GM19324 (cell line): ENCODE measurements at regions not wholly inside any gene's neighbourhood (a gene's known extent, or its start where the extent isn't known, plus 50 kb on each side); places are given as distances from the start of the nearest gene placed in this dataset.

Source experiments
- ATAC-seq: cut with Tn5 transposase; IDR thresholded peaks from one replicate; pipeline ENCODE4 v1.9.1; 2021; ENCODE audit warnings: mild to moderate bottlenecking, moderate library complexity; ENCODE audit not compliant: unreplicated experiment, low FRiP score

DNA sequence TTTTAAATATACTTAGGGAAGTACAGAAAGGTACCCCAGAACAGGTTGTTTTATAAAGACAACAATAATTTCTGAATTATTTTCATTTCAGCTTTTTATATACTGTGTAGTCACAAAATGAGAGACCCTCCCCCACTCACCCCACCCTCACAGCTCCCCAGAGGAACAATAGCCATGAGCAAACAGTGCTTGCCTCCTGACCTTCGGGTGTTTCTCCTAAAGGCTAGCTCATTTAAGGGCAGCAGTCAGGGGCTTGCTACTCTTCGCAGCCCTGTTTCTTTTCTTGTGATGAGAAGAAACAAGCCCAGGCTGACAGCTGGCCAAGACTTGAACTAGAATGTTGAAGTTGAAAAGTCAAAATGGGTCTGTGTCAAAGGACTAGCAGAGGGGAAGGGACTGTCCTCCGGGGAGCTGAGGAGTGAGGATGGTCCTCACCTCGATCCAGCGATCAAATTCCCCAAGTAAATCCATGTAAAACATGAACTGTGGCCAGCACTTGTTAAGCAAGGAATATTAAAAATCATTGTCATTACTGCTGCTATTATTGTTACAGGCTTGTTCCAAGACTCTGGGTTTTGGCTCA lies 133.8 kb upstream of the ARHGAP5 start:
- no peak for ATAC-seq

DNA sequence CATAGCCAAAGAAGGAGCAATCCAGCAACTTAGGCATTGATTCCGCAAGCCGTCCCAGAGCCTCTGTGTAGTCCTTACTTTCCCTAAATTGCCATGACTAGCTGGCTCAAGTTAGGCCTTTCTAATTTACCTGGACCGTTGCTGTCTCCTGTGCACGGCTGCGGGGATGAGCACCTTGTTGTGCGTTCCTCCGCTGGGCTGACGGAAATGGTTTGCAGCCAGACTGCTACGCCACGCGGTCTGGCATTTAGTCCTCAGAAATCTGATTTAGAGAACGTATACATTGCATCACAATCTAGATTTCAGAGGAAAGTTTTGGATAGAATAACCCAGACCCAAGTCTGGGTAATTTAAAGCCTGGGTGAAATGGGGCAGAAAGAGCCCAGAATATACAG lies 133.2 kb upstream of the ARHGAP5 start:
- no peak for ATAC-seq

DNA sequence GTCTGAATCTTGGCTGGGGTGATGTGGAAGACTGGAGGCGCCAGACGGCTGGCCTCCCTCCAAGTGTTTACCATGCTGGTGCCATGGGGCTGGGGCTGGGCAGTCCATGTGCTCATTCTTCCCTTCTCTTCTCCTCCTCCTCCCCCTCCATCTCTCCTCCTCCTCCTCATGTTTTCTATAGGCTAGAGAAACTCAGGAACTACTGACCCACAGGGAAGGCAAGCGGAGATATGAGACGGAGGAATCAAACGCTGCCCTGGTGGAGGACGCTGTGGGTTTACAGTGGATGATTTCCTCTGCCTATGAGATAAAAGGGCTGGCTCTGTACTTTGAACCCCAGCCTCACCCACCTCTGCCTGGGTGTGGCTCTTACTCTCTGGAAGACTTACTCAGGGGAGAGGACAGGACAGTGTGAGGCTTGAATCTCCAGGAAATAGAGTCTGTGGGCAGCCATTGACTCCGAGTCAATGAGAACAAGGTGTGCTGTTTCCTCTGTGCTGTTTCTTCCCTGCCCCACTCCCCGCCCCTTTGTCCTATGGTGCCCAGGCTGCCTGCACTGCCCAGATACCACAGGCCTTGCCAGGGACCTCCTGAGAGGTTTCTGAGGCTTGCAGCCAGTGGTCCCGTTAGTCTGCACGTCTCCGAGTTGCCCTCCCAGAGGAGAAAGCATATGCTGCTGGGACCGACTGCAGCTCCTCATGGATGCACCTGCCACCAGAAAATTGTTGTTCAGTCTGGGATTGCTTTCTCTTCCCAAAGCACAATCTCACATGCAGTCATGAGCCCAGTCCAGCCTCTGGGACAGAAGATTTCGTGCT lies 132.6 kb upstream of the ARHGAP5 start:
- ATAC-seq, result peak; percentile 6

DNA sequence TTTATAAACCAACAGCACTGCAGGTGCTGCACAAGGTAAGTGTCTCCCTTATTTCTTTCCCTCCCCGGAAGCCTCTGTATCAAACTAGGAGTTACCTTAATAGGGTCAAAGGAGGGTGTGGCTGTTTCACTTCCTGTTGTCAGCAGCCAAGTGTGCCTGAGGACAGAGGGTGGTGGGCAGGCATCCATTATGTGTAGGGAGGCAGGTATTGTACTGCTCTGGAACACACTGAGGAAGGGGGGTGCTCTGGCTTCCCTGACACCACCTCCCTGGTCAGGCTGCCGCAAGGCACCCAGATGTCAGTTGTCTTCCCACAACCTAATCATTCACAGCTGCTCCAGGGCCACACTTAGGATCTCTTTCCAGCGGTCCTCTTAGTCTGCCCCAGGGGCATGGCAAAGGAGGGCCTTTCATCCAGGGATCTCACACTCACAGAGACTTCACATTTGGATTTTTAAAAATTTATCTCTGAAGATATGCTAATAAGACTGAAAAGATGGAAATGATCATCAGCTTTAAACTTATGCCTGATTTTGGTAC lies 132.0 kb upstream of the ARHGAP5 start:
- ATAC-seq, result peak; percentile 73

DNA sequence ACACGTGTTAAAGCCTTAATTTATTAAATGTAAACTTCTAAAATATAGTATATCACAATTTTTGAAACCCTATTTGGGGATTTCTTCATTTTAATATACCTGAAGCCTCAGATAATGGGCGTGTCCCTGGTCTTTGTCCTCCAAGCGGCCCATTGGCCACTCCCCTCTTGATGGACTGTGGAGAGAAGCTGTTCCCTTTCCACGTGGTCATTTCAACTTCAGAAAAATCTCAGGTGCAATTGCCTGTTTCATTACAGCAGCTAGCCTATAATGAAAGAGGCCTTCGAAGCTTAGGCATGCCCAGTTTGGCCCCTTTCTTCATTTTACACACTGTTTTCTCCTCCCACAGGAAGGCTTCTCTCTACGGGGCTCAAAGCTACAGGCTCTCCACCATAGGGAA lies 131.4 kb upstream of the ARHGAP5 start:
- no peak for ATAC-seq

DNA sequence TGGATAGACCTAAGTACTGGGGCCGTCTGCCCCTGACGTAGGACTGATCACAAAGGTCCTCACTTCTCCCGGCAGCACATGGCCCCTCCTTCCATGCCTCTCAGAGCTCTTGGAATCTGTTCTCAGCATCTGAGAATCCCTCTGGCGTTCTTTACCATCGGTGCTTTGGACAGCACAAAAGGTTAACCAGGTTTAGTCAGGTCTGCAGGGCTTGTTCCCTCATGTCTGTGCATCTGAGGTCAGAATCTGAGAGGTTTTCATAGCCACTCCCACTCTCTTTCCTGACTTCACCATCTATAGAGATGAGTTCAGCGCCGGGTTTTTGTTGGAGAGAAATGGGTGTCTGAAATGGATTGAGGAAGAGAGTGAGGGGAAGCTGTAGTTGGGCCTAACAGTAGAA lies 130.0 kb upstream of the ARHGAP5 start:
- ATAC-seq, result no peak

DNA sequence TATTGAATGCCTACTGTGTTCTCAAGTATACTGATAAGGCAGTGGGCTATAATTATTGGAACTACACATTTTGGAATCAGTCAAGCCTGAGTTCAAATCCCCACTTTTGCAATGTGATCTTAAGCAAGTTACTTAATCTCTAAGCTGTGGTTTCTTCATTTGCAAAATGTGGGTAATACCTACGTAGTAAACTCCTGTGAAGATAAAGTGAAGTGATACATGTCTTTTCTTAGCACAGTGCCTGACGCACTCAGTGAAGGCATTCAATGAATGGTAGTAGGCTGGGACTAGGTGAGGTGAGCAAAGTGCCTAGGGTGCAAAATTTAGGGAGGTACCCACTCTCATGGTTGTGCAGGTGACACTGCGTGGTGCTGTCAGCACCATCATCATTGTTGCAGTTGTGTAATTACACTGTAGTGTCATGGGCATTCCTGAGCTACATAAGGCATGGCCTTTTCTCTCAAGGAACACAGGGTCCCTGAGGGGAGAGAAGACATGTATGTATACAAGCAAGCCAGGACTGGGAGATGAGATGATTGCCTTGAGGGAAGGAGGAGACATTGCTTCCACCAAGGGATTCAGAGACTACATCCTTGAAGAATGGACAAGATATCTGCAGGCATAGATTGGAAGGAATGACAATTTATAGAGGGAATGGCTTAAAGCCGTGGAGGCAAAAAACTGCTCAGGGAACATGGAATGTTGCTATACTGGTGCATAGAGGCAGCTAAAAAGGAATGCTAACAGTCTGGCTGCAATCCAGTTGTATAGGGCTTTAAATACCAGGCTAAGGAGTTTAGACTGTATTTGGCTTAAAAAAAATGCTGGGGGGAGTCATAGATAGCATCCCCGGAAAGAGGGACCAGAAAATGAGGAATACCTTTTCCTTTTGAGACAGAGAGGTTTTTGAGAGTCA lies 129.2 kb upstream of the ARHGAP5 start:
- no peak for ATAC-seq

DNA sequence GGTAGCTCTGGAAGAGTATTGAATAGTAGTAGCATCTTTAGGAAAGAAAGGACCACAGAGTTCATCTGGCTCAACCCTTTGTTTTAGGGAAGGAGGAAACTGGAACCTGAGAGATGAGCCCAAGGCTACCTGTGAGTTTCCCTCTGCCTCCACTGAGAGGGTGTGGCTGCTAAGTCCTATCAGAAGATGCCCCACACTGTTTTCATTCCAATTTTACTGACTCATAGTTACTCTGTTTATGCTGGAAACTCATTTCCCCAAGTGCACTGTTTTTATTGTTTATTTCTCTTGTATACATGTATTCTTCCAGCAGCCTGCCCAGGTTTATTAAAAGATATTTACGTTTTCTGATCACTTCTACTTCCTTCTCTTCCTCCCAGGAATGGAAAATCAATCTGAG lies 127.4 kb upstream of the ARHGAP5 start:
- ATAC-seq, result no peak

DNA sequence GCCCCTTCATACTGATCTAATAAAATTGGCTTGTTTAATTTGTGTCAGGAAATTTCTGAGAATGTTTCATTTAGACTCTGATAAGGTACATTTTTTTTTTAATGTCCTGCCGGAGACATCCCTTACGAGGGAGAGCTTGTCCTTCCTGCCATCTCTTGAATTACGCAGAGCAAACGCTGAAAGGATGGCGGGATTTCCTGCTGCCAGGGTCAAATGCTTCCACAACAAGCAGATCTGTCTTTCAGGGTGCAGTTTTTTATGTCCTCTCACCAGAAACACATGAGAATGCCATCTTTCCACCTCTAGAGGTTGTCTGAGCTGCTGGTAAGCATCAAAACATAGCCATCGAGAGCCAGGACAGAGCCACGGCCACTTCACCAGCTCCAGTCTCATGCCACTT lies 126.8 kb upstream of the ARHGAP5 start:
- no peak for ATAC-seq

DNA sequence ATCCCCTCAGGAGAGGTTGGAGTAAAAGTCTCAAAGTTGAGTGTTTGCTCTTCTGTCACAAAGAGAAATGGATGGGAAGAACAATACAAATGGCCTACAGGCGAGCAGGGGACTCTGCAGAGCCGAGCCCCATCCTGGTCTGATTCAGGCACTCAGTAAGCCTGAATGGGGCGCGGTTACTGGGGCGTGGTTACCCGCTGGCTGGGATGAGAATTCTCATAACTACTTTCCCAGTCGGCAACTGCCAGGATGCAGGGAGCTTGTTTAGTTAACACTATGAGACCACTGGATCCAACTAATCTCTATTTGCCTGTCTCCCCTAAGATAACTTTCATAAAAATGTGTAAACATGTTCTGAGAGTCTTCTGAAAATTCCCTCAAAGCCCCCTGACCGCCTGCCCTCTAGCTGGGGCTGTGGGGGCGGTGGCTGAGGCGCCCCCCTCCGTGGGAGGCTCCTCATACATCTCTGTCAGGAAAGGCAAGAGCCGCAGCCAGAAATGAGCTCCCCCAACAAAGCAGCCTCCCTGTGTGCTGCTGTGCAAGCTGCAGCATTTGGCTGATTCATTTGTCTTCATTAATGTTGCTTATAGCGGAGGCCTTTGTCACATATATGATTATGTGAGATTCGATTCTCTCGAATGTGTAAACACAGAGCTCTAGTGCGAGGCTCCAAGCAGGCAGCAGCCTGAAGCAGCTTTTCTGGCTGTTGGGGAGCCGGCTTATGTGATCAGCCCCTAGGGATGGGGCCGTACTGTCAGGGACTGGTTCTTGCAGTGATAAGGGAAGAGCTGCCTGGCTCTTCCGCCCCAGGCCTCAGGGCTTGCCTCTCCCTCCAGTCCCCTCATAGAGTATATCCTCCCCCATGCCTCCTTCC lies 126.1 kb upstream of the ARHGAP5 start:
- ATAC-seq, result no peak

DNA sequence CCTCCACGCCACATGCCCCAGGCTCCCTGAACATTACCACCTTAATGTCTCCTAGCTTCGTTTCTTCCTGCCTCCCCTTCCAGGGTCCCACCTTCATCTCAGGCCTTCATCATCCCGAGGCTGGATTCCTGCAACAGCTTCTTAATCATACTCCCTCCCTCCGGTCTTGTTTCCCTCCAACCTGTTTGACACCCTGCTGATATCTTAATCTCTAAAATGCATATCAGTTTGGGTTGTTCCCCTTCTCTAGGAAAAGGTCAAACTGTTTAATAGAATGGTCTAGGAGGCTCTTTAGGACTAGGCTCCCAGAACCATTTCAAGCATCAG lies 125.5 kb upstream of the ARHGAP5 start:
- no peak for ATAC-seq

DNA sequence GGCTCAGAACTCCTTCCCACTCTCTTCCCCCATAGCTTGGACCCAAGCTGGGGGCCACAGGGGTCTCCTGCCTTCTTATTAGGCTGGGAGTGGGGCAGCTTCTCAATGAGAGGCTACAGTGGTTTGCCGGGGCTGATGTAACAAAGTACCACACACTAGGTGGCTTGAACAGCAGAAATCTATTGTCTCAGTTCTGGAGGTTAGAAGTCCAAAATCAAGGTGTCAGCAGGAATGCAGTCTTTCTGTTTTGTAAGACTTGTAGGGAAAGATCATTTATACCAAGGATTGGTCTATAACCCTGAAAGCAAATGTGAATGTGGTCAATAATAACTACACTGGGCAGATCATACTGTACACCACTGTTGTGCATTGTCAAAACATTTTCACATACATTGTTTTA lies 124.5 kb upstream of the ARHGAP5 start:
- ATAC-seq, result no peak

DNA sequence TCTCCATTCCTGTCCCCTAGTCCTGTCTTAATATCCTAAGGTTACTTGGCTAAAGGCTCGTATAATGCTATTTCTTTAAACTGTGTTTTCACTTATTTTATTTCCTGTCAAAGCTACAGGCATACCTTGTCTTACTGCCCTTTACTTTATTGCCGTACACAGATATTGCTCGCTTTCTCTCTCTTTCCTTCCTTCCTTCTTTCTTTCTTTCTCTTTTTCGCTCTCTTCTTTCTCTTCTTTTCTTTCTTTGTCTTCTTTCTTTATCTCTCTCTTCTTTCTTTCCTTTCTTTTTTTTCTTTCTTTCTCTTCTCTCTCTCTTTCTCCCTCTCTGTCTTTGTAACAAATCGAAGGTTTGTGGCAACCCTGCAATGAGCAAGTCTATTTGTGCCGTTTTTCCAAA lies 123.9 kb upstream of the ARHGAP5 start:
- no peak for ATAC-seq

DNA sequence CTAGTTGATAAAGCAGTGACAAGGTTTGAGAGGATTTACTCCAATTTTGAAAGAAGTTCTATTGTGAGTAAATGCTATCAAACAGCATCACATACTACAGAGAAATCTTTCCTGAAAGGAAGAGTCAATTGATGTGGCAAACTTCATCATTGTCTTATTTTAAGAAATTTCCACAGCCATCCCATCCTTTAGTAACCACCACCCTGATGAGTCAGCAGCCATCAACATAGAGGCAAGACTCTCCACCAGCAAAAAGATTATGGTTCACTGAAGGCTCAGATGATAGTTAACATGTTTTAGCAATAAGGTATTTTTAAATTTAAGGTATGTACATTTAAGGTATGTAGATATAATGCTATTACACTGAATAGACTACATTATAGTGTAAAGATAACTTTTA lies 122.1 kb upstream of the ARHGAP5 start:
- ATAC-seq, result no peak

DNA sequence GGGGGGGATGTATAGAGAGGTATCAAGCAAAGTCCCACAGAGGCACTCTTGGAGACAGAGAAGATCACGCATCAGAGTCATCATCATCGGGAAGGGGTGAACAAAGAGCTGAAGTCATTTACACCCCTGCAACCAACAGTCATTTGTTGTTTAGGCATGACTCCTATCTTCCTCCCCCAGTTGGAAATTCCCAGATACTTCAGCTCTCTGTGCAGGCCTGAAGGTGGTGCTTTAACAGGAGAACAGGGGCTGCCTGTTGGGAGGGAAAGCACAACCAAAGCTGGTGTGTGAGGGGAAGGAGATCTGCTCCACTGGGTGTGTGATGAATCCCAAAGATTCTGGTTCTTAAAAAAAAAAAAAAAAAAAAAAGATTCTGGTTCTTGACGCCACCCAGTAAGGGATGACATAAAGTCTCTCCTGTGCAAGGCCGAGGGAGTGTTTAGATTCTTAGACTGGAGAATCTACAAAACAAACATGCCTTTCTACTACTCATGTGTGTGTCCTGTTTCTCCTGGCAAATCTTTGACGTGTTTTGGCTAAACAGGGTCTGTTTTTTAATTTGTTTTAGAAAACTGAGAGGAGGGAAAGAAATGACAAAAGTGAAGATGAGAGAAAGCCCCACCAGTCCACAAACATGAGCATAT lies 121.0 kb upstream of the ARHGAP5 start:
- ATAC-seq, result no peak

DNA sequence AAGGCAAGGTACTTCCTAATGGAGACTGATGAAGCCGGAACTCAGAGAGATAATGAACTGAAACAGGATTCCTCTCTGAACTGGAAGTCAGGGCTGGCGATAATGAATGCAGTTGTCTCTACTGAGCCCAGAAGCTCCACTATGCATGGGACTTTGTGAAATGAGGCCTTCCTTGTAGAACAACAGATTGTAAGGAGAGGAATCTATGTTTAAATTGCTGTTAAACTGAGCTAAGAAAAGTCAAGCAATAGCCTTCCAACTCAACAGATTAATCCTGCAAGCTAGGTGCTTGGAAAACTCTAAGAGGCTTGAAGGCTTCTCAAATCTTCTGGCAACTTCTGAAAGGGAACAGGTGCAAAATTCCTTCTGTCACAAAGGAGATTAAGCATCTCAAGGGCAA lies 119.5 kb upstream of the ARHGAP5 start:
- ATAC-seq, result no peak

DNA sequence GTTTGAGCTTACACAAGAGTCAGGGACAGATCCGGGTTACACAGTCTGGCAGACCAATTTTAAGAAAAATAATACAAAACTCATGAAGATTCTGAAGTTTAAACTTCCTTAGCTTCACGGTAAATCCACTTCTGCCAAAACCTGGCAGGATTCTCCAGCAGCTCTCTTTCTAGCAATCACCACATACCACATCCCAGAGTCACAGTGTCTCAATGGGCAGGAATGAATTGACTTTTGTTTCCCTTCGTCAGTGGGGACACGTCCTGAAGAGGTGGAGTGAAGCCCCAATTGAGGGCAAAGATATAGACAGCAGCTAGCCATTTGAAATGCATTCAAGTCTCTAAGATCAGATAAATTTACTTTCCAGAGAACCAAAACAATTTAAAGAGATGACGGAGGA lies 117.1 kb upstream of the ARHGAP5 start:
- no peak for ATAC-seq

DNA sequence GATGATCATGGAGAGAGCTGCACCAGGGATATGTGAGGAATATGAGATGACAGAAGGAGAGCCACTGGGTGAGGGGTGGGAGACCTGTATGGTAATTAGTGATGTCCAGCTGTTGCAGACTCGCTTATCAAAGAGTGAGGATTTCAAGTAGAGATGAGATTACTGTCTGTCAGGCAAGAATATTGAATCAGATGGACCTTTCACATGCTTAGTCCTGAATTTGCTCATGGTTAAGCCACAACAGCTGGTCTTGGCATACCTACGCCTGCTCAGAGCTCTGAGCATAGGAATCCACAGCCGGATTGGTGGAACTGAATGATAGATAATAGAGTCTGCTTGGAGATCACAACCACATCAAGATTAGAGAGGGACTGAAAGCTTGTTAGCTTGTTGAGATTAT lies 115.2 kb upstream of the ARHGAP5 start:
- no peak for ATAC-seq

DNA sequence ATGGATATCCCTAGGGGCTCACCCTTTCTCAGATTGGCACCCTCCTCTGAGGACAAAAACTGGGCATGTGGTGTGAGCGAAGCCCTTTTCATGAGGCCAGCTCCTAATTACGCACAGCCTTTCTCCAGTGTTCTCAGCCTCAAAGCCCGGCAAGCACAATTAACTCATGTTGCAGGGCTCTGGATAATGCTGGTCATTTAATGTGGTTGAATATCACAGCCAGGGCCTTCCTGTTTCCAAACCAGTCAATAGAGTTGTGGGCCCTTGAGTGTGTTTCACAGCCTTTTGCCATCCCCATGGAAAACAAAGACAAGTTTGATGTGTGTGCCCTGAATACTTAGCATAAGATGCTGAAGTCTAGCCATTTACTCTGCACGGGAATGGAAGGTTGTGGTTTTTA lies 114.2 kb upstream of the ARHGAP5 start:
- no peak for ATAC-seq

DNA sequence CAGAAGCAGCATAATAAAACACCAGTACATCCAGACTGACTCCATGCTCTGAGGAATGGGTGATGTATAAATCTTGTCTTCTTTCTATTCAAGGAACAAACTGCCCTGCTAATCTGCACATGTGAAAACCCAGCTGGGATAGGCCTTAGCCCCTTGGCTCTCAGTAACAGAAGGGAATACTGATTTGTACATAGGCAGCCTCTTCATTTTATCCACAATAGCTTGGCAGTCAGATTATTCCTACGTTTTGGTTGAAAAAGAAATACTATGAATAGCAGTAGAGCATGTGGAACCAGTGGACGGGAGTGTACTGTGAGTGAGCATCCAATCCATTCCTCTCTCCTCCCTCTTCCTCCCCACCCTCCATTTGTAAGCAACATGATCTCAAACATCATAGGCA lies 113.5 kb upstream of the ARHGAP5 start:
- no peak for ATAC-seq
